ENCODE measurements at regions not wholly inside any gene's neighbourhood (a gene's known extent, or its start where the extent isn't known, plus 50 kb on each side); places are given as distances from the start of the nearest gene placed in this dataset.

- no peak for TF ChIP-seq POLR2AphosphoS5 (IDR thresholded peaks at IDR 0.05; ENCODE audit: low read depth, low read length)
- TF ChIP-seq ZFX (IDR thresholded peaks at IDR 0.05), result no peak
- no peak for TF ChIP-seq SRF (IDR thresholded peaks at IDR 0.05; ENCODE audit: low read depth)
- TF ChIP-seq CEBPB (IDR thresholded peaks at IDR 0.05; ENCODE audit: low read depth), result no peak
- TF ChIP-seq TCF7L2 (IDR thresholded peaks at IDR 0.05; ENCODE audit: borderline replicate concordance, extremely low read depth, insufficient read depth, insufficient read length), result no peak
- no peak for TF ChIP-seq YY1 (IDR thresholded peaks at IDR 0.05; ENCODE audit: extremely low read depth, insufficient replicate concordance, low read depth, low read length)
These were observed 316.1 kb downstream of the CDK5RAP2 start (continued) for GRCh38 chr9:120263836-120264235.

GRCh38 chr9:120261419-120261818, 318.5 kb downstream of the CDK5RAP2 start:
- RAD21 ChIA-PET (ENCODE audit: low non-redundant PET in 1 of 2, low total read pairs in 2 of 2, uncharacterized antibody in 2 of 2, unreplicated experiment in 2 of 2), result no interaction called here
- no peaks in the 10 kb centered on the region for H3K9me3 ChIP-seq (ENCODE audit: control insufficient read depth in 1 of 2, insufficient read depth in 1 of 2, low read depth in 1 of 2, low read length in 2 of 2)
- ATAC-seq, result no peak
- intact Hi-C loops (cut with micrococcal nuclease), result no loop called here
- no peak overlapping the region for H3K4me2 ChIP-seq (ENCODE audit: low read length)
- H3K4me3 ChIP-seq (replicated peaks in 1 of 2; ENCODE audit: low read depth in 1 of 2, low read length in 2 of 2), result no peak overlapping the region
- POLR2A ChIA-PET, result no interaction called here
- no peak overlapping the region for H2AFZ ChIP-seq (ENCODE audit: low read depth, low read length, poor library complexity, severe bottlenecking)
- no peaks in the 10 kb centered on the region for H3K4me1 ChIP-seq (ENCODE audit: control insufficient read depth in 1 of 2, insufficient read depth in 2 of 2, low read length in 2 of 2)
- H3K36me3 ChIP-seq (ENCODE audit: control insufficient read depth in 1 of 2, insufficient read depth in 2 of 2, low read length in 2 of 2), result no peaks in the 10 kb centered on the region
- H4K20me1 ChIP-seq (ENCODE audit: insufficient read depth), result no peaks in the 10 kb centered on the region
- BruUV-seq (replicated peaks), result no TSS peak
- no peak overlapping the region for H3K27ac ChIP-seq (ENCODE audit: low read depth, low read length)
- H3K9me2 ChIP-seq (ENCODE audit: insufficient read depth), result no peaks in the 10 kb centered on the region
- CTCF ChIA-PET, result no interaction called here
- H3K27me3 ChIP-seq (ENCODE audit: insufficient read depth, low read length), result peaks cover 33% of the 10 kb centered on the region
- no peaks in the 10 kb centered on the region for H3K79me2 ChIP-seq (ENCODE audit: insufficient read depth, low read length)
- TF ChIP-seq ZFX (IDR thresholded peaks at IDR 0.05), result no peak
- no peak for TF ChIP-seq EZH2 (IDR thresholded peaks at IDR 0.05)
- no peak for TF ChIP-seq JUND (IDR thresholded peaks at IDR 0.05)
- TF ChIP-seq MAX (IDR thresholded peaks at IDR 0.05), result no peak
- TF ChIP-seq POLR2A (IDR thresholded peaks at IDR 0.05; ENCODE audit: borderline replicate concordance, extremely low read depth, insufficient read depth, insufficient read length), result no peak
- no peak for TF ChIP-seq ZBTB33 (IDR thresholded peaks at IDR 0.05; ENCODE audit: extremely low read depth, insufficient replicate concordance, low read length)
- no peak for TF ChIP-seq CEBPB (IDR thresholded peaks at IDR 0.05; ENCODE audit: low read depth)
- TF ChIP-seq ELF1 (IDR thresholded peaks at IDR 0.05; ENCODE audit: borderline replicate concordance, low read depth), result no peak
- no peak for TF ChIP-seq SP1 (IDR thresholded peaks at IDR 0.05; ENCODE audit: low read depth)
- TF ChIP-seq TCF7L2 (IDR thresholded peaks at IDR 0.05; ENCODE audit: borderline replicate concordance, extremely low read depth, insufficient read depth, insufficient read length), result no peak
- no peak for TF ChIP-seq POLR2AphosphoS5 (IDR thresholded peaks at IDR 0.05; ENCODE audit: low read depth, low read length)
- TF ChIP-seq CTCF (IDR thresholded peaks at IDR 0.05 in 2 of 3, conservative IDR thresholded peaks at IDR 0.05 in 1 of 3; ENCODE audit: borderline replicate concordance in 1 of 3, insufficient read depth in 1 of 3, low read depth in 2 of 3, low read length in 2 of 3), result no peak
- no peak for TF ChIP-seq SRF (IDR thresholded peaks at IDR 0.05; ENCODE audit: low read depth)
- no peak for TF ChIP-seq CBX3 (IDR thresholded peaks at IDR 0.05; ENCODE audit: low read depth)
- no peak for TF ChIP-seq EGR1 (IDR thresholded peaks at IDR 0.05; ENCODE audit: low read depth)
- no peak for TF ChIP-seq RAD21 (IDR thresholded peaks at IDR 0.05; ENCODE audit: low read depth)
- TF ChIP-seq ATF3 (IDR thresholded peaks at IDR 0.05), result no peak
- no peak overlapping the region for H3K9ac ChIP-seq (ENCODE audit: low read length)
- DNase-seq (ENCODE audit: low read depth, low spot score), result no peak

Measured in HCT116 (cell line).